Endothelial cell of umbilical vein (primary cell): ENCODE measurements at regions not wholly inside any gene's neighbourhood (a gene's known extent, or its start where the extent isn't known, plus 50 kb on each side); places are given as distances from the start of the nearest gene placed in this dataset.

Experiments used
- BruUV-seq: library from RNA; stranded (reverse); fragments of 400-500 nt; replicated peaks from 2 replicates; lab custom pipeline; 2021; lab: Mats Ljungman, UMichigan
- CTCF ChIA-PET: fragments of 300-600, 350-600 bp; sonication (Branson Sonifier 250); formaldehyde crosslinking; loops from one replicate; lab custom pipeline; 2021; ENCODE audit warnings: antibody characterized with exemption, inconsistent platforms; lab: Charles Lee
- POLR2A ChIA-PET: fragments of 300-600, 350-600 bp; sonication (Branson Sonifier 250); formaldehyde crosslinking; loops from one replicate; lab custom pipeline; 2021; ENCODE audit warnings: antibody characterized with exemption, inconsistent platforms; lab: Charles Lee
- DNase-seq: peaks from one replicate; pipeline ENCODE4 v3.0.0-alpha.2; 2011; ENCODE audit warnings: low read depth, low spot score
- FAIRE-seq: peaks from 2 replicates; lab custom pipeline; 2011; peaks lifted over from hg19 to GRCh38; lab: Jason Lieb, UNC
- H2AFZ ChIP-seq: 2 replicates; pipeline ENCODE4 v1.6.0; 2012; ENCODE audit warnings: low read depth, low read length, control low read depth, inconsistent platforms
- H3K27ac ChIP-seq: 2 replicates; pipeline ENCODE4 v1.5.1; 2011; ENCODE audit warnings: low read depth, mild to moderate bottlenecking, control low read depth, low read length, moderate library complexity; ENCODE audit not compliant: insufficient read depth
- H3K27me3 ChIP-seq, 2 experiments: 2 replicates each; pipeline versions ENCODE4 v1.6.0 to v1.6.1; 2011; ENCODE audit warnings: low read length in 2 of 2, mixed read lengths in 1 of 2; ENCODE audit not compliant: control insufficient read depth in 2 of 2, insufficient read depth in 2 of 2
- H3K36me3 ChIP-seq, 2 experiments: 2 replicates in 1 of 2; 3 replicates in 1 of 2; pipeline ENCODE4 v1.5.1; 2011; ENCODE audit warnings: low read length in 2 of 2, mild to moderate bottlenecking in 1 of 2, moderate library complexity in 1 of 2; ENCODE audit not compliant: control insufficient read depth in 2 of 2, insufficient read depth in 2 of 2; ENCODE audit errors: extremely low read depth in 1 of 2
- H3K4me1 ChIP-seq: 3 replicates; pipeline ENCODE4 v1.5.1; 2011; ENCODE audit warnings: mild to moderate bottlenecking, low read length; ENCODE audit not compliant: control insufficient read depth, insufficient read depth; ENCODE audit errors: extremely low read depth
- H3K4me2 ChIP-seq: 2 replicates; pipeline ENCODE4 v1.6.1; 2011; ENCODE audit warnings: low read length, control low read depth, mixed read lengths; ENCODE audit not compliant: insufficient read depth
- H3K4me3 ChIP-seq, 3 experiments: fragments of 200-600 bp in 1 of 3; sonication (generic), shearing (Covaris generic) in 1 of 3; replicated peaks in 1 of 3; 2 replicates each; pipeline ENCODE4 v1.5.1; 2011 to 2016; ENCODE audit warnings: control low read depth in 3 of 3, low read length in 3 of 3, mild to moderate bottlenecking in 2 of 3, inconsistent platforms in 1 of 3, low read depth in 1 of 3, moderate library complexity in 1 of 3; ENCODE audit not compliant: insufficient read depth in 1 of 3
- H3K79me2 ChIP-seq: 2 replicates; pipeline ENCODE4 v1.6.0; 2012; ENCODE audit warnings: low read length, inconsistent platforms; ENCODE audit not compliant: control insufficient read depth, insufficient read depth
- H3K9ac ChIP-seq: replicated peaks from 2 replicates; pipeline ENCODE3; 2011; ENCODE audit warnings: low read length, control low read depth; ENCODE audit not compliant: insufficient read depth; ENCODE audit errors: extremely low read depth
- H3K9me1 ChIP-seq: replicated peaks from 3 replicates; pipeline ENCODE4 v1.6.0; 2011; ENCODE audit warnings: mild to moderate bottlenecking, low read length; ENCODE audit not compliant: control insufficient read depth, insufficient read depth; ENCODE audit errors: extremely low read depth
- H3K9me3 ChIP-seq: replicated peaks from 2 replicates; pipeline ENCODE4 v1.5.1; 2012; ENCODE audit warnings: low read length, inconsistent platforms; ENCODE audit not compliant: control insufficient read depth, insufficient read depth
- H4K20me1 ChIP-seq: replicated peaks from 2 replicates; pipeline ENCODE3; 2011; ENCODE audit warnings: mild to moderate bottlenecking, low read length; ENCODE audit not compliant: control insufficient read depth, insufficient read depth; ENCODE audit errors: extremely low read depth
- CTCF ChIP-seq, 2 donors: IDR thresholded peaks; 1 replicate in 1 of 2; 2 replicates in 1 of 2; pipeline ENCODE4 v1.5.1; 2011; ENCODE audit warnings: low read length in 2 of 2, mild to moderate bottlenecking in 2 of 2, moderate library complexity in 2 of 2, control low read depth in 1 of 2, inconsistent platforms in 1 of 2, low read depth in 1 of 2; ENCODE audit not compliant: insufficient read depth in 1 of 2; ENCODE audit errors: extremely low read depth in 1 of 2
- EZH2 ChIP-seq: IDR thresholded peaks from 2 replicates; pipeline ENCODE4 v1.6.1; 2012; ENCODE audit warnings: borderline replicate concordance, low read depth, mild to moderate bottlenecking, moderate library complexity, low read length, inconsistent platforms; ENCODE audit not compliant: severe bottlenecking
- FOS ChIP-seq: IDR thresholded peaks from 2 replicates; pipeline ENCODE4 v1.6.1; 2011; ENCODE audit warnings: mild to moderate bottlenecking, low read length, moderate library complexity, borderline replicate concordance; ENCODE audit not compliant: insufficient read depth
- GATA2 ChIP-seq: IDR thresholded peaks from 2 replicates; pipeline ENCODE4 v1.7.0; 2011; ENCODE audit warnings: low read depth, mild to moderate bottlenecking, moderate library complexity, mixed read lengths, low read length; ENCODE audit not compliant: insufficient read length, insufficient read depth
- JUN ChIP-seq: IDR thresholded peaks from 2 replicates; pipeline ENCODE4 v1.6.1; 2011; ENCODE audit warnings: borderline replicate concordance, low read depth; ENCODE audit not compliant: insufficient read length, insufficient read depth
- MYC ChIP-seq: IDR thresholded peaks from one replicate; pipeline ENCODE4 v1.6.1; 2011; ENCODE audit warnings: mild to moderate bottlenecking, low read depth, low read length
- POLR2A ChIP-seq: IDR thresholded peaks from 2 replicates; pipeline ENCODE4 v1.6.1; 2012; ENCODE audit warnings: low read depth, mild to moderate bottlenecking, control low read depth, low read length
- POLR2AphosphoS5 ChIP-seq: IDR thresholded peaks from 2 replicates; pipeline ENCODE4 v1.6.1; 2012; ENCODE audit warnings: low read depth, mild to moderate bottlenecking, control low read depth, low read length, moderate library complexity; ENCODE audit not compliant: insufficient read depth
- dilution Hi-C: fragments of 300-500 bp; cut with MboI; formaldehyde crosslinking; loops from one replicate; pipeline ENCODE4 v1.15.0; 2019; ENCODE audit warnings: low sequenced_read_pairs; ENCODE audit not compliant: extremely low pct_ligation_motif_present
- intact Hi-C: fragments of 100-400 bp; cut with micrococcal nuclease; formaldehyde crosslinking; loops from one replicate; pipeline ENCODE4 v1.10.0; 2022
- TF ChIP-seq, protein P1 (sequence below): IDR thresholded peaks from 2 replicates; pipeline ENCODE4 v1.6.1; 2011; ENCODE audit not compliant: insufficient read depth, insufficient read length

GRCh38 chr3:116899253-116899652 is 189.7 kb downstream of the TUSC7 start:
- no TSS peak for BruUV-seq
- no peaks in the 10 kb centered on the region for H3K36me3 ChIP-seq
- H3K4me2 ChIP-seq: no peak overlapping the region
- POLR2A ChIA-PET: no interaction called here
- no peaks in the 10 kb centered on the region for H4K20me1 ChIP-seq
- no peaks in the 10 kb centered on the region for H3K4me1 ChIP-seq
- no peak overlapping the region for H3K9ac ChIP-seq
- no peaks in the 10 kb centered on the region for H3K27me3 ChIP-seq
- CTCF ChIA-PET: no interaction called here
- no peak for DNase-seq
- H3K9me3 ChIP-seq: no peaks in the 10 kb centered on the region
- no peaks in the 10 kb centered on the region for H3K79me2 ChIP-seq
- dilution Hi-C loops: no loop called here
- TF ChIP-seq POLR2AphosphoS5: no peak
- TF ChIP-seq GATA2: no peak
- no peak for TF ChIP-seq FOS
- TF ChIP-seq MYC: no peak
- TF ChIP-seq, protein P1, sequence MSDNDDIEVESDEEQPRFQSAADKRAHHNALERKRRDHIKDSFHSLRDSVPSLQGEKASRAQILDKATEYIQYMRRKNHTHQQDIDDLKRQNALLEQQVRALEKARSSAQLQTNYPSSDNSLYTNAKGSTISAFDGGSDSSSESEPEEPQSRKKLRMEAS: no peak
- no peak for TF ChIP-seq JUN
- no peak for TF ChIP-seq EZH2
- no peak for TF ChIP-seq CTCF (IDR thresholded peaks at IDR 0.05; ENCODE audit: extremely low read depth in 1 of 2, insufficient read depth in 1 of 2, low read depth in 1 of 2, low read length in 2 of 2)
- no peak for TF ChIP-seq POLR2A
- intact Hi-C loops: loop anchor here (10.0 kb wide), 1 partner anchor 1666 kb away; no protein-coding TSS in a partner anchor
- no peaks in the 10 kb centered on the region for H3K9me1 ChIP-seq
- FAIRE-seq: no peak
- H3K4me3 ChIP-seq: no peak overlapping the region
- no peak overlapping the region for H3K27ac ChIP-seq
- H2AFZ ChIP-seq: no peak overlapping the region
